Esophagus muscularis mucosa (tissue), 4 donors: ENCODE measurements at regions not wholly inside any gene's neighbourhood (a gene's known extent, or its start where the extent isn't known, plus 50 kb on each side); places are given as distances from the start of the nearest gene placed in this dataset.
"Not testable (repeated sequence)": the region's sequence is repeated elsewhere in the genome, so short reads cannot be mapped to it uniquely, and the experiment has no call there.

ENCODE experiments used
- DNase-seq: peaks from one replicate; pipeline ENCODE4 v3.0.0-alpha.2; 2017; ENCODE audit errors: extremely low spot score
- H3K27ac ChIP-seq, 4 donors: fragments of 200-600 bp; sonication (generic); replicated peaks in 1 of 4; 1 replicate in 3 of 4; 2 replicates in 1 of 4; pipeline ENCODE4 v1.5.1; 2016 to 2019; ENCODE audit warnings: mild to moderate bottlenecking in 1 of 4
- H3K27me3 ChIP-seq, 4 donors: fragments of 200-600 bp; sonication (generic); one replicate each; pipeline versions ENCODE4 v1.5.1 to v1.6.0; 2016 to 2019
- H3K36me3 ChIP-seq, 4 donors: fragments of 200-600 bp; sonication (generic); one replicate each; pipeline ENCODE4 v1.5.1; 2016 to 2019
- H3K4me1 ChIP-seq, 4 donors: fragments of 200-600 bp; sonication (generic); one replicate each; pipeline ENCODE4 v1.5.1; 2016 to 2019
- H3K4me3 ChIP-seq, 4 donors: fragments of 200-600 bp; sonication (generic); 1 replicate in 2 of 4; 2 replicates in 2 of 4; pipeline ENCODE4 v1.5.1; 2016 to 2019; ENCODE audit warnings: mild to moderate bottlenecking in 4 of 4, moderate library complexity in 1 of 4
- H3K9me3 ChIP-seq, 4 donors: fragments of 200-600 bp; sonication (generic); 1 replicate in 3 of 4; 2 replicates in 1 of 4; pipeline ENCODE4 v1.5.1; 2016 to 2019
- CTCF ChIP-seq, 3 experiments: fragments of 200-600 bp in 2 of 3; fragments of 450-650 bp in 1 of 3; sonication (generic) in 2 of 3; IDR thresholded peaks; one replicate each; pipeline ENCODE4 v1.5.1; 2017 to 2019; ENCODE audit warnings: antibody characterized with exemption in 3 of 3, mild to moderate bottlenecking in 2 of 3, moderate library complexity in 1 of 3
- EP300 ChIP-seq: sonication (generic); formaldehyde crosslinking; IDR thresholded peaks from one replicate; pipeline ENCODE4 v1.6.1; 2017; ENCODE audit warnings: antibody characterized with exemption
- POLR2A ChIP-seq: fragments of 450-650 bp; IDR thresholded peaks from one replicate; pipeline ENCODE4 v1.6.1; 2017; ENCODE audit warnings: antibody characterized with exemption, moderate library complexity, mild to moderate bottlenecking, low read depth
- POLR2AphosphoS5 ChIP-seq, 2 donors: sonication (generic); formaldehyde crosslinking; IDR thresholded peaks; one replicate each; pipeline ENCODE4 v1.6.1; 2017; ENCODE audit warnings: antibody characterized with exemption in 2 of 2
- WGBS: methylation state at CpG from one replicate; pipeline ENCODE4 v1.1.5; 2018; 5-methylcytosine and 5-hydroxymethylcytosine counted together
- intact Hi-C: fragments of 100-400 bp; cut with DNase I; formaldehyde crosslinking; loops from one replicate; pipeline ENCODE4 v1.15.1; 2023

- H3K9me3 ChIP-seq = no peaks in the 10 kb centered on the region
- 93% methylated on average over 3 of the region's 3 CpGs for WGBS
- H3K36me3 ChIP-seq = no peaks in the 10 kb centered on the region
- no peaks in the 10 kb centered on the region for H3K27me3 ChIP-seq
- no peak for TF ChIP-seq EP300
- no peak for TF ChIP-seq POLR2AphosphoS5 (IDR thresholded peaks at IDR 0.05)
- no peak for TF ChIP-seq POLR2A
- TF ChIP-seq CTCF (IDR thresholded peaks at IDR 0.05) = no peak
- H3K4me1 ChIP-seq = peaks cover 13 to 46% (median 33%) of the 10 kb centered on the region in 4 donors
- no peak overlapping the region for H3K27ac ChIP-seq
- no peak overlapping the region for H3K4me3 ChIP-seq
- DNase-seq = no peak
- intact Hi-C loops = loop anchor here (5.0 kb wide), 1 partner anchor 54 kb away; the partner anchor contains the start of gene CEP85L
Observed at GRCh38 chr6:118706702-118707101, 55.3 kb upstream of the CEP85L start.

- peak overlapping the region; percentile 15 to 42 (median 23) for H3K4me3 ChIP-seq
Observed at GRCh38 chr6:118705544-118706491, 54.4 kb upstream of the CEP85L start.

GRCh38 chr6:118704915-118705314 lies 53.5 kb upstream of the CEP85L start:
- TF ChIP-seq EP300 (no peak), POLR2A (no peak), POLR2AphosphoS5 (IDR thresholded peaks at IDR 0.05) (no peak), CTCF (IDR thresholded peaks at IDR 0.05) (no peak)
- H3K27me3 ChIP-seq = no peaks in the 10 kb centered on the region
- H3K9me3 ChIP-seq = no peaks in the 10 kb centered on the region
- no peak for DNase-seq
- intact Hi-C loops = loop anchor here (5.0 kb wide), 1 partner anchor 53 kb away; the partner anchor contains the start of gene CEP85L
- WGBS = 61% methylated on average over 3 of the region's 3 CpGs
- H3K4me1 ChIP-seq = peaks cover 12 to 43% (median 32%) of the 10 kb centered on the region in 4 donors
- H3K27ac ChIP-seq = peak overlapping the region in 1 of 4 donors; percentile 48
- H3K4me3 ChIP-seq = no peak overlapping the region
- no peaks in the 10 kb centered on the region for H3K36me3 ChIP-seq

More at GRCh38 chr6:118705544-118706491, 54.4 kb upstream of the CEP85L start:
- H3K9me3 ChIP-seq = no peaks in the 10 kb centered on the region
- intact Hi-C loops = loop anchor here (5.0 kb wide), 1 partner anchor 54 kb away; the partner anchor contains the start of gene CEP85L
- WGBS = 31% methylated on average over 4 of the region's 4 CpGs
- H3K4me1 ChIP-seq = peaks cover 13 to 46% (median 33%) of the 10 kb centered on the region in 4 donors
- H3K36me3 ChIP-seq = no peaks in the 10 kb centered on the region
- no peak for DNase-seq
- no peaks in the 10 kb centered on the region for H3K27me3 ChIP-seq
- TF ChIP-seq POLR2AphosphoS5 (IDR thresholded peaks at IDR 0.05) = no peak
- TF ChIP-seq CTCF (IDR thresholded peaks at IDR 0.05) = no peak
- no peak for TF ChIP-seq POLR2A
- TF ChIP-seq EP300 = no peak
- H3K27ac ChIP-seq = peak overlapping the region in 3 of 4 donors; percentile 20 to 48 (median 30)

GRCh38 chr6:118701260-118701659 lies 49.9 kb upstream of the CEP85L start:
- H3K36me3 ChIP-seq, intact Hi-C loops, H3K4me3 ChIP-seq, DNase-seq, H3K27ac ChIP-seq, H3K27me3 ChIP-seq, H3K9me3 ChIP-seq: not testable (repeated sequence)
- WGBS = 97% methylated on average over 3 of the region's 3 CpGs
- H3K4me1 ChIP-seq = peaks cover 0 to 16% (median 12%) of the 10 kb centered on the region in 4 donors
